ENCODE measurements at regions not wholly inside any gene's neighbourhood (a gene's known extent, or its start where the extent isn't known, plus 50 kb on each side); places are given as distances from the start of the nearest gene placed in this dataset.

- Histone ChIP-seq H3K4me1 (ENCODE audit: control insufficient read depth, extremely low read depth, insufficient read depth, low read length) (peaks cover 3% of the 10 kb centered on the region), H3K4me2 (ENCODE audit: control insufficient read depth, extremely low read depth, insufficient read depth, low read depth, low read length) (no peak overlapping the region), H3K79me2 (ENCODE audit: control insufficient read depth, insufficient read depth, low read length) (no peaks in the 10 kb centered on the region), H3K9me1 (ENCODE audit: control insufficient read depth, extremely low read depth, insufficient read depth, low read length) (no peaks in the 10 kb centered on the region), H3K27ac (ENCODE audit: control insufficient read depth, insufficient read depth, low read length) (no peak overlapping the region), H3K9ac (ENCODE audit: control insufficient read depth, extremely low read depth, insufficient read depth, low read length) (no peak overlapping the region), H3K4me3 (ENCODE audit: control insufficient read depth in 2 of 3, extremely low read depth in 1 of 3, insufficient read depth in 2 of 3, low read depth in 1 of 3, low read length in 3 of 3) (no peak overlapping the region), H3K9me3 (ENCODE audit: control insufficient read depth, low read depth, low read length) (no peaks in the 10 kb centered on the region), H2AFZ (ENCODE audit: control insufficient read depth, low read length) (no peak overlapping the region), H4K20me1 (ENCODE audit: control insufficient read depth, extremely low read depth, insufficient read depth, low read length) (no peaks in the 10 kb centered on the region), H3K27me3 (ENCODE audit: control insufficient read depth, extremely low read depth, insufficient read depth, low read length) (no peaks in the 10 kb centered on the region), H3K36me3 (ENCODE audit: control insufficient read depth in 2 of 2, extremely low read depth in 1 of 2, insufficient read depth in 2 of 2, low read length in 2 of 2) (no peaks in the 10 kb centered on the region)
- dilution Hi-C loops (cut with MboI; ENCODE audit: extremely low pct_ligation_motif_present, low sequenced_read_pairs): no loop called here
- no peak for TF ChIP-seq CTCF (optimal IDR thresholded peaks at IDR 0.05 in 1 of 3, IDR thresholded peaks at IDR 0.05 in 1 of 3, conservative IDR thresholded peaks at IDR 0.05 in 1 of 3; ENCODE audit: extremely low read depth in 1 of 3, insufficient read depth in 2 of 3, low read length in 3 of 3)
- TF ChIP-seq EZH2 (IDR thresholded peaks at IDR 0.05; ENCODE audit: low read length): no peak
- FAIRE-seq (no peak), DNase-seq (ENCODE audit: low read depth, low spot score) (no peak)
Observed at GRCh38 chr7:23966941-23967340, 256.9 kb downstream of the STK31 start.

DNA sequence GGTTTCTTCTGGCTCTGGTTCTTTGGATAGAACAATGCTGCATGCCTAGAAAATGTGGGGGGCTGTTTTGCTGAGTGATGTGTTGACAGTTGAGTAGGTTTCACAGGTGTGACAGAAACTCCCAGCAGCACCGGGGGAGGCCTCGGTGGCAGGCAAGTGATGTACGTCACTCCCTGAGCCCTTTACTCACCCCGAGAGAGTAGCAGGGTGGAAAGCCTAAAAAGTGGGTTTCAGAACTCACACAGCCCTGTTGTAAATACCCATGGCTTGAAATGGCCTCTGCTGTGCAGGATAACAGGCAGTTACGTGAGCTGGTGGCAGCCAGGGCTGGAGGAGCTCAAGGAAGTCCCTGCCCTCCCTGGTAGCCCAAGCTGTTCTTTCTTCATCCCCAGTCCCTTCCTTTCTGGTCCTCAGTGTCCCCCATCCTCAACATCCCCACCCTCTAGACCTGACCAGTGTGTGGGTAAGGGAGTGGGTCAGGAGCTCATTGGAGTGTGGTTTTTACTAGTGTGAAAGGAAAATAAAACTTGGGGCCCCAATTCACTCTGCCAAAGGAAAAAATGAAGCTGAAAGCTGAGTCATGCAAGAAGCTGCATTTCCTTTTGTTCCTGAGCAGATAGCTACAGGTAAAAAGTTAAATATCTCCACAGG lies 258.1 kb downstream of the STK31 start:
- Histone ChIP-seq H3K36me3 (ENCODE audit: control insufficient read depth in 2 of 2, extremely low read depth in 1 of 2, insufficient read depth in 2 of 2, low read length in 2 of 2) (no peaks in the 10 kb centered on the region), H4K20me1 (ENCODE audit: control insufficient read depth, extremely low read depth, insufficient read depth, low read length) (no peaks in the 10 kb centered on the region), H3K9ac (ENCODE audit: control insufficient read depth, extremely low read depth, insufficient read depth, low read length) (no peak overlapping the region), H2AFZ (ENCODE audit: control insufficient read depth, low read length) (no peak overlapping the region), H3K4me2 (ENCODE audit: control insufficient read depth, extremely low read depth, insufficient read depth, low read depth, low read length) (no peak overlapping the region), H3K79me2 (ENCODE audit: control insufficient read depth, insufficient read depth, low read length) (no peaks in the 10 kb centered on the region), H3K4me3 (ENCODE audit: control insufficient read depth in 2 of 3, extremely low read depth in 1 of 3, insufficient read depth in 2 of 3, low read depth in 1 of 3, low read length in 3 of 3) (no peak overlapping the region), H3K9me3 (ENCODE audit: control insufficient read depth, low read depth, low read length) (no peaks in the 10 kb centered on the region), H3K27ac (ENCODE audit: control insufficient read depth, insufficient read depth, low read length) (no peak overlapping the region), H3K27me3 (ENCODE audit: control insufficient read depth, extremely low read depth, insufficient read depth, low read length) (no peaks in the 10 kb centered on the region), H3K9me1 (ENCODE audit: control insufficient read depth, extremely low read depth, insufficient read depth, low read length) (no peaks in the 10 kb centered on the region), H3K4me1 (ENCODE audit: control insufficient read depth, extremely low read depth, insufficient read depth, low read length) (peaks cover 3% of the 10 kb centered on the region)
- DNase-seq (ENCODE audit: low read depth, low spot score) (no peak), FAIRE-seq (no peak)
- dilution Hi-C loops (cut with MboI; ENCODE audit: extremely low pct_ligation_motif_present, low sequenced_read_pairs): no loop called here
- TF ChIP-seq CTCF (optimal IDR thresholded peaks at IDR 0.05 in 1 of 3, IDR thresholded peaks at IDR 0.05 in 1 of 3, conservative IDR thresholded peaks at IDR 0.05 in 1 of 3; ENCODE audit: extremely low read depth in 1 of 3, insufficient read depth in 2 of 3, low read length in 3 of 3) (no peak), EZH2 (IDR thresholded peaks at IDR 0.05; ENCODE audit: low read length) (no peak)
